ENCODE measurements at regions not wholly inside any gene's neighbourhood (a gene's known extent, or its start where the extent isn't known, plus 50 kb on each side); places are given as distances from the start of the nearest gene placed in this dataset.

GRCh38 chr14:99322731-99323599 lies 51.0 kb upstream of the BCL11B start:
- Histone ChIP-seq H3K27me3 (ENCODE audit: insufficient read depth, insufficient read length) (no peaks in the 10 kb centered on the region), H3K9ac (ENCODE audit: insufficient read length, low read depth) (no peak overlapping the region), H3K9me3 (ENCODE audit: insufficient read depth, low read length) (no peaks in the 10 kb centered on the region), H3K4me1 (ENCODE audit: insufficient read depth, insufficient read length) (peaks cover 5% of the 10 kb centered on the region), H3K36me3 (ENCODE audit: insufficient read depth, insufficient read length, low read length) (no peaks in the 10 kb centered on the region), H3K4me3 (ENCODE audit: insufficient read length, low read depth) (no peak overlapping the region)
- TF ChIP-seq ZNF274 (IDR thresholded peaks at IDR 0.05; ENCODE audit: low read depth, low read length) (no peak), YY1 (IDR thresholded peaks at IDR 0.05; ENCODE audit: insufficient read depth, insufficient read length) (no peak), SUZ12 (IDR thresholded peaks at IDR 0.05; ENCODE audit: extremely low read depth, insufficient read depth, insufficient read length) (no peak)
- no peak for DNase-seq (ENCODE audit: low read depth, low spot score)

- no peaks in the 10 kb centered on the region for H3K9me3 ChIP-seq (ENCODE audit: insufficient read depth, low read length)
- TF ChIP-seq ZNF274 (IDR thresholded peaks at IDR 0.05; ENCODE audit: low read depth, low read length) (no peak), YY1 (IDR thresholded peaks at IDR 0.05; ENCODE audit: insufficient read depth, insufficient read length) (no peak), SUZ12 (IDR thresholded peaks at IDR 0.05; ENCODE audit: extremely low read depth, insufficient read depth, insufficient read length) (no peak)
These were observed 50.1 kb upstream of the BCL11B start for GRCh38 chr14:99321955-99322730.

More at GRCh38 chr14:99321955-99322730, 50.1 kb upstream of the BCL11B start:
- Histone ChIP-seq H3K4me1 (ENCODE audit: insufficient read depth, insufficient read length) (peaks cover 4% of the 10 kb centered on the region), H3K27me3 (ENCODE audit: insufficient read depth, insufficient read length) (no peaks in the 10 kb centered on the region), H3K9ac (ENCODE audit: insufficient read length, low read depth) (no peak overlapping the region), H3K4me3 (ENCODE audit: insufficient read length, low read depth) (no peak overlapping the region), H3K36me3 (ENCODE audit: insufficient read depth, insufficient read length, low read length) (no peaks in the 10 kb centered on the region)
- no peak for DNase-seq (ENCODE audit: low read depth, low spot score)
